NCI-H1092 (cell line): ENCODE measurements at regions not wholly inside any gene's neighbourhood (a gene's known extent, or its start where the extent isn't known, plus 50 kb on each side); places are given as distances from the start of the nearest gene placed in this dataset.
"Not testable (repeated sequence)": the region's sequence is repeated elsewhere in the genome, so short reads cannot be mapped to it uniquely, and the experiment has no call there.

ENCODE experiments used
- DNase-seq: peaks from one replicate; lab custom pipeline; 2025; lab: John Stamatoyannopoulos, UW

DNA sequence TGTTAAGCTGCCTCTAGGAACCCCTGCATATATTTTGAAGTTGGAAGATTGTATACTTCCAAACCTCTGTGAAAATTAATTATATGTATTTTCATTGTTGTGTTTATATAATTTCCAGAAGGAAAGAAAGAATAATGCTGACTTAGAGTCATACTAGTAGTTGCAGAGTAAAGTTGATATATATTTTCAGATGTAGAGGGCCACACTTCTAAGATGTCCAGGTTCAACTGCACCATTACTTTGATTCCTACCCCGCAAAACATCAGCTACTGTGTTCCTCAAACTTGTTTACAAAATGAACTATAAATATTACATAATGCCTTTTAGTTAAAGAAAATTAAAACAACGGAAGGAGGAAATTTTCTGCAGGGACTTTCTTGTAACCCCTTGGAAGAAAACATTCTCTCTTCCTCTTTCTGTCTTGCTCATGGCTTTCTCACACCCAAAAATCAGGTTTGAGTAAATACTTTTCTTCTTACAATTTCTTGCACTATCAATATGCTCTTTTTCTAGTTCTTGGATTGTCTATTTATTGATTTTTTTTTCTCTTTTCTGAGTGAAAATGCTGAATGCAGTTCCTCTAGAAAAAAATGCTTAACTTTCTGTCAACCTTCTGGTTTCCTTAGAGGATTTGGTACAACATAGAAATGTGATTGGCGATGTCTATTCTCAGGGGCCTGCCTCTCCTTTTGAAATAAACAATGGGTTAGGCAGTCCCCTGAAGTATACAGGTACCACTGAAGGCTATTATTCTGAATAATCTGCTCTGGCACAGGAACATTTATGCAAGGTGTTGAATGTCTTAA, 867.8 kb downstream of the TTLL7 start:
- DNase-seq: no peak

DNA sequence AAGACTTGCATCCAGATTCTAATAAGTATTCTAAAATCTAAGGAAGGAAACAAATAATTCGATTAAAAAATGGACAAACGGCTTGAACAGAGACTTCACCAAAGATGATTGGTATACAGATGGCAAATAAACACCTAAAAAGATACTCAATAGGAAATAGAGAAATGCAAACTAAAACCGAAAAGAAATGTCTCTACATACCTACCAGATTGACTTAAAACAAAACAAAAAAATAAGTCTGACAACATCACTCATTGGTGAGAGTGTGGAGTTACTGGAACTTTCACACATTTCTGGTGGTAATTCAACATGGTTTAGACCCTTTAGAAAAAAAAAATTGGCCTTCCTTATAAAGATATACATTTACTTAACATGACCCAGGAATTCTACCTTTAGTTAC, 869.8 kb downstream of the TTLL7 start:
- DNase-seq: no peak

DNA sequence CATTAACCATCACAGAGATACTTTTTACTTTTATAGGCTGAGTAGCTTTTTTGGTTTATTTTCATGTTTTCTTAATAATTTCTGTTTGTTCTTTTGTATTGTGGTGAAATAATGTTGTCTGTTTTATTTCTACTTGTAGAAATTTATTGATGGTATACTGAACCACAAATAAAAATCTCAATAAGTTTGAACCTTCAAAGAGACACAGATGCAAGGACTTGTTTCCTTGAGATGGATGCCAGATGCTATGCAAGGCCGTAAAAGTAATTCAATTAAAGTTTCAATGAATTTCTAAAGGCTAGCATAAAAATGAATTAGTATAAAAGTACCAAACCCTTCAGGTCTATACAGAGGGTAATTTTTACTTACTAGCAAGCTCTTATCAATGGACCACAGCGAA, 873.5 kb downstream of the TTLL7 start:
- DNase-seq: no peak

DNA sequence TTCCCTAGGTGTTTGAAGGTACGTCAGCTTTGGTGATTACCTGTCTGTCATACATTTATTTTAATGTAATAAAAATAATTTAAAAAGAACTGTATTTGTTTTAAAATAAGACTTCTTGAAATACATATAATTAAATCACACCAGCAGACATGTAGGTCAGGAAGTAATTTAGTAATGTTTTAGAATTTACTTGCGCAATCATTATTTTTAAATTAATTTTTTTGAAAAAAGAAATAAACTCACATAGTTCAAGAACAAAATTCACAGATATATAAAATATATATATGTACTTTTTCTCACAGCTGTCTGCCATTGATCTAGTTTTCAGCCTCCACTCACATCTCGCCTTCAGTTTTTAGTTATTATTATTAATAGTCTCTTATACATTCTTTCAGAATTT, 875.9 kb downstream of the TTLL7 start:
- no peak for DNase-seq

DNA sequence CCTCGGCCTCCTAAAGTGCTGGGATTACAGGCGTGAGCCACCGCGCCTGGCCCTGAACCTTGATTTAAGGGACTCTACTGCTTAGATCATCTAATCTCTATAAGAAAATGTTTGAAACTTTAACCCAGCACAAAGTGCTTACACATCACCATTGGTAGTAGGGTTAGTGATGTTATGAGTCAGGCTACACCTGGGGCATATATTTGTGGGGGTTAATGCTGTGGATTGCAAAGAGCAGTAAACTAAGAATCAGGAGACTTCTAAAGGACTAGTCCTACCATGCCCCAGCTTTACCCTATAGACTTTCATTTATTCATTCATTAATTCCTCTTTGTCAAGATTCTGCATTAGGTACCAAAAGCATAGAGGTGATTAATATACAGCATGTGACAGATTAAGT, 880.5 kb downstream of the TTLL7 start:
- no peak for DNase-seq

DNA sequence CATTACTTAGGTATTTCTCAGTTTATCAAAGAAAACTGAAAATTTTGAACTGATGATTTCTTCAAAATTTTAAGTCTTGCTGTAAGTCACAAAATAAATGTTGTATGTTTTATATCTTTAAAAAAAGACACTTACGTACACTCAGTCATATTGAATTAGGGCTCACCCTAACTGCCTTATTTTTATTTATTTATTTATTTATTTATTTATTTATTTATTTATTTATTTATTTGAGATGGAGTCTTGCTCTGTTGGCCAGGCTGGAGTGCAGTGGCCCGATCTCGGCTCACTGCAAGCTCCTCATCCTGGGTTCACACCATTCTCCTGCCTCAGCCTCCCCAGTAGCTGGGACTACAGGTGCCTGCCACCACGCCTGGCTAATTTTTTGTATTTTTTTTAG, 881.9 kb downstream of the TTLL7 start:
- not testable (repeated sequence) for DNase-seq

DNA sequence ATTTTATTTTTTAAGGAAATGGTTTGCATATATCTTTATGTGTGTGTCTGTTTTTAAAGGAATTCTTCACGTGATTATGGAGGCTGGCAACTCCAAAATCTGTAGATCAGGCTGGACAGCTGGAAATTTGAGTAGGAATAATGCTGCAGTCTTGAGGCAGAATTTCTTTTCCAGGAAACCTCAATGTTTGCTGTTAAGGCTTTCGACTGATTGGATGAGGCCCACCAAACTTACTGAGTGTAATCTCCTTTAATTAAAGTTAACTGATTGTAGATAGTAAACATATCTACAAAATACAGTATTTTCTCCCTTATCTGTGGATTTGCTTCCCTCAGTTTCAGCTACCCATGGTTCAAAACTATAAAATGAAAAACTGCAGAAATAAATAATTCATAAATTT, 883.1 kb downstream of the TTLL7 start:
- DNase-seq: no peak

DNA sequence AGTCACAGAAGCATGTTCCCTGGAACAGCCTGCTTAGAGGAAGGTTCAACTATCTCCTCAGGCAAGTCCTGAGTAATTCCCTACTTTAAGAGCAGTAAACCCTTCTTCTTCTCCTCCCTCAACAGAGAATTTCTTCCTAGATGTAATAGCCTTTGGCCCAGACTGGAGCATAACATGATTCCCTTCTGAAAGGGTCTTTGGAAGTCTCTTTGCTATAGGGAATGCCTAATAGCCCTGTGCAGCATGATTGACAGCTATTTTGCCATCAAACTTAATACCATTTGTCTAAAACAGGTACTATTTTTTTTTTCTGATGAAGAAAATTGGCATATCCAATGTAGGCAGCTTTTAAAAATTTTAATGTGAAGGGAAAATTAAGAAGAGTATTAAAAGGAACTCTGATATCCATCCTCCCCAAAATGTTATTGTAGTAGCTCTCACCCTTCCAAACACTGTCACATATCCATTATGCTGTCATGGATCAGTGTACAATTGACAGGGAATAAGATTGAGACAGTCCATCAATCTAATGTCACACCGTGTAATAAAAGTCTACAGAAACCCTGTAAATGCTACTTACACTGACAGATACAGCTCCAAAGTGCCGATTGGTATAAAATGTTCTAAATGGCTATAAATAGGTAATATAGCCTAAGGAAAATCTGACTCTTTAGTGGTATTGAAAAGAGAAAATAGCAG, 884.6 kb downstream of the TTLL7 start:
- no peak for DNase-seq

DNA sequence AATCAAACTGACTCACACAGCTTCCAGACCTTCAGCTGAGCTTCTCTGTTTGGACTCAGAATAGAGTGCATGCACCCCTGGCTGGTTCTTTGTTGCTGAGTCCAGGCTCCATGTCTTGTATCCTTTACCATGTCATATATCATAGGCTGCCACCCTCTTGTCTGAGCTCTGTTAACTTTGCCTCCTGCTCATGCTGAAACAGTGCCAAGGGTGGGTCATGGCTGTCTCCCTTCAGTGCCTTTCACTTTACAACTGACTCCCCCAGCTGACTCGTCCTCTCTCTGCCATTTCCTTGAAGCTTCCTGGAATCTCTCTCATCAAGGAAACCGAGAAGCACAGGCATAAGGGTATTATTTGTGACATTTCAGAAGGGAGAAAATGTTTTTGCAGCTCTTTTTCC, 885.3 kb downstream of the TTLL7 start:
- no peak for DNase-seq

DNA sequence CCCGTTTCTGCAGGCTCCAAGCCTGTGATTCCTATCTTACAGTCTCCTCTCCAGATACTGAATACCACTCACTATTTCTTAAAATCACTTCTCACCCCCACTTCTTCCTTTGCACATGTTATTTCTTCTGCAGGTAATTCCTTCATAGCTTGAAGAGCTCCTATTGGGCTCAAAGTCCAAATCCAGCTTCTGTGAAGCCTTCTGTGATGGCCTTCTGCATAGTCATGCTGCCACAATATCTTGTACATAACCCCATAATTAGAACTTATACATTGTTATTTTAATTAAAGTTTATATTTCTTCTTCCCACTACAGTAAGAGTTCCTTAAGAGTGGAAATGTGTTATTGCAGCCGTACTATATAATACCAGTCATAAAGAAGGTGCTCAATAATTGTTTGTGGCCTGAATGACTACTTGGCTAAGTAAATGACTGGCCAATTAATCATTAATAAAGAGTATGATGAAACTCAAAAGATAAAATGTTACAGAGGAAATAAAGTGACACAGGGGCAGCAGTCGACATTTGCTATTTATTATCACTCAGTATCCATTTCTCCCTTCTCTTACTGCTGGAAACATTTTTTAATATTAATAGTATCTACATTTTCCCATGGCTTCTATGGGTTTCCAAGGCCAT, 886.6 kb downstream of the TTLL7 start:
- DNase-seq: no peak

DNA sequence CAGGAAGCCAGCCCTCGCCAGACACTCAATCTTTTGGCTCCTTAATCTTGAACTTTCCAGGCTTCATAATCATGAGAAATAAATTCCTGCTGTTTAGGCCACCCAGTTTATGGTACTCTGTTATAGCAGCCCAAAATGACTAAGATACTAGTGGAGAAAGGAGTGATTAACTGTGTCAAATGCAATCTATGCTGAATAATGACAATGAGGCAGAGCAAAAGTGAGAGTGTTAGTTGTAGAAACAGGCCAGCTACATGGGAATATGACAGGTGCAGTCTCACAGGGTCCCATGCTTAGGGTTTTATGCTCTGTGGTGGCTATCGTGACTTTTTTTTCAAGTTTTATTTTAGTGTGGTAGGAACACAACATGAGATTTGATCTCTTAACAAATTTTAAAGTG, 888.8 kb downstream of the TTLL7 start:
- no peak for DNase-seq

DNA sequence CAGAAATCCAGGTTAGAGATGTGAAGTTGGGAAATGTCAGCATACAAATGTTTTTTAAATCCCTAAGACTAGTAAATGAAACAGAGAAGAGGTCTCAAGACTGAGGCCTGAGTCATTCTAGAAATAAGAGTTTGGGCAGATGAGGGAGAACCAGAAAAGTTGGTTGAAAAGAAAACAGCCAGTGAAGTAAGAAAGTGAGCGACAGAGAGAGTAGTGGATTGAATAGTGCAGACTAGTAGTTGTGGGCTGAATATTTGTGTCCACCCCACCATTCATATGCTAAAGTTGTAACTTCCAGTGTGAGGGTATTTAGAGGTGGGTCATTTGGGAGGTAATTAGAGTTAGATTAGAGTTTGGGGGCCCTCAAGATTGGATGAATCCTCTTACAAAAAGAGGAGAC, 889.2 kb downstream of the TTLL7 start:
- DNase-seq: no peak

DNA sequence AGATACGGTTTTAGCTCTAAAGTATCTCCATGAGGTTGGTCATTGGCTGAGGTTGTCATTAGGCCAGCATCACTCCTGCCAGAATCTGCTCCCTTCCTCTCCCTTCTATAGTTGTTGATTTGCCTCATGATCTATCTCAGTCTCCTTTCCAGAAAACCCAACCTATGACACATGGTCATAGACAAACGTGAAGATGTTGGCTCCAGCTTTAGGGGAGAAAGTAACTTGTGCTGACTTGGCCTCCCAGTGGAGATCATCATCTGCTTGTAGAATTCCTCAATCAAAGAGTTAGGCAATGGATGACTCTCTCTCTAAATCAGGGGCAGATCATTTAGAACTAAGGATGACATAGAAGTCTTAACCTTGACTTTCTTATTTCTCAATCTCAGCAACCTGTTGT, 894.4 kb downstream of the TTLL7 start:
- DNase-seq: no peak

DNA sequence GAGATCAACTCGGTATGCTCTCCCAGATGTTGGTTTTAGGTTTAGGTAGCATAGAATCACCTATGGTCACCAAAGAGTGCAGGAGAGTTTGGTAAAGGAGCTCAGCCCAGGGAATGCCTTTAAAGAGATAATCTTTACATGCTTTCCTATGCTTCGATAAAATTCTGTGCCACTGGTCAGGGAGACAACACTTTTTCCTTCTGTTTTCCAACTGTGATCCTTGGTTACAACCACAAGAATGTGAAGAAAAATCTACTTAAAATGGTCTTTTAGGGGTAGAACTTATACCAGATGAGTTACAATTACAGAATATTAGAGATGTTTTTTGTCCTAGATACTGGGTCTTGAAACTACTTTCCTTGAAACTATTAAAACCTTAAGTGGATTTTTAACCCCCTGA, 895.6 kb downstream of the TTLL7 start:
- no peak for DNase-seq

DNA sequence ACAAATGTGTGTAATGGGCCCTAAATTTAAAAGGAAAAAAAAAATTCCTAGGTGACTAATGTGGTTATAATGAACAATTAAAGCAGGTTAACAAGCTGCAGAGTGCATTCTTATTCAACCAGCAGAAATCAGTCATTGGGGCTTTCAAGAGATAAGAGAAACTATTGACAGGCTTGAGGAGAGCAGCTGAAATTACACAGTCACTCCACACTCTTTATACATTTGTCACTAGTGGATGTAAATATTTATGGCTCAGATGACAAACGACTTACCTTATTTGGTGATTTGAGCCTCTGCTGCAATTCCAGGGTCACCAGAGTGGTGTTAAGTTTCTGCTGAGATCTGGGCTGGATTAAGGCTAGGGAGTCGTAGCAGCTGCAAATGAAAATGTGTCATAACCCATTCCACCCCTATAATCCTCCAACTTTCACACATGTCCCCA, 896.3 kb downstream of the TTLL7 start:
- DNase-seq: no peak

DNA sequence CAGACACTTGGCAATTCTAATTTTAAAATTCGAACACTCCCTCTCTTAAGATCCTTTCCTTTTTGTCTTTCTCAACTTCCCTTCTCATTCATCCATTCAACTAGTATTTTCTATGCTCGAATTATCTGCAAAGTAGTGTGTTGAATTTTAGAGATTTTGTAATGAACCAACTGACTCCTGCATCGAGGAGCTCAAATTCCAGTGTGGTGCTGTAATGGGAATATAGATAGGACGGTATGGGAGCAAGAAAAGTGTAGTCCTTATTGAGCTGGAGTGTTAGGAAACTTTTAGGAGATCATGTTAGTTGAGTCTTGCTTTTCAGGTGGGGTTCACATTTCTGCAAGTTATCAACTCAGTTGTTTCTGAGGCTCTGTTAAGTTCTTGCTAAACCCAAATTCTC, 897.5 kb downstream of the TTLL7 start:
- DNase-seq: no peak

DNA sequence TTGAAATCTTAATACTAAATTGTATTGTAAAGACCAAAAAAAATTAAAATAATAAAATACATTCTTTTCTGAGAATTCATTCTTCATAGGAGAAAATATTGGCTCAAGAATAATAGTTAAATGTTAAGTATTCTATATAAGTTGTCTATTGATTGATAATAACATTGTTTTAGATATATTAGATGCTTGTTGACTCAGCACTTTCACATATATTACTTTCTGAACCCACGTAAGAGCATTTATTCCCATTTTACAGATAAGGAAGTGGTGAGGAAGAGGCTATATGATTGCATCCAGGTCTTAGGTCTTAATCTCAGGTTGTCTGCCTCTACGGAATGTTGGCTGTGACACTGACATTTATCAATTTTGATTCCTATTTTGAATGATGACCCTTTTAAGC, 898.8 kb downstream of the TTLL7 start:
- DNase-seq: no peak

DNA sequence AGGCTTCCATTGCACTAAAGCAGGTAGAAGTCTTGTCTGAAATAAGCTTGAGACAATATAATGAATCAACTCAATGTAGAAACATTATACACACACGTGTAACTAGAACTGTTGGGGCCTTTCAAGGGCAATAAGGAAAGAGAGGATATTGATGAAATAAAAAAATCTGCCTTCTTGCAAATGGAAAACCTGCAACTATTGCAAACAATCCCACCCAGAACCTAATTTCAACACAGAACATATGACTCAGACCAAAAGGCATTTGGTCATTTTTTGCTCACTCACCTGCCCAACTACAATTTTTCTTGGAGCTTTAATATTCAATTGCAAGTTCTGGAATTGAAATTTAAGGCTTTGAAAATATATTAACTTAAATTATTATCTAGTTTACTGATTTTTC, 900.1 kb downstream of the TTLL7 start:
- DNase-seq: no peak

DNA sequence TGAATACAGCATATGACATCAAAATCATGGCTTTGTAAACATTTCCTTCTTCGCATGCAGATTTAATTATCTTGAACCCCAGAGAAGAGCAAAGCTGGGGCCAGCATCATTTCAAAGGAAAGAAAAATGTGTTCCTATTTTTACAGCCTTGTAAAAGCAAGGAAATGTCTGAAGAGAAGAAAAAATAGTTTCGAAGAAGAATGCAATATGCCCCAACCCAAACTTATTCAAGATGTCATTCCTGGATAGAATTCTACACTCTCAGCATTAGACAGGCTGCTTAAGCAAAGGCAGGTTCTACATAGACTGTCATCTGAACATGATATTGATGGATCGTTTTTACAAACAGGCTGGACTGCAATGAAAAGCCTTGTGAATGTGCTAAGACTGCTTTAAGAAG, 900.8 kb downstream of the TTLL7 start:
- DNase-seq: no peak

DNA sequence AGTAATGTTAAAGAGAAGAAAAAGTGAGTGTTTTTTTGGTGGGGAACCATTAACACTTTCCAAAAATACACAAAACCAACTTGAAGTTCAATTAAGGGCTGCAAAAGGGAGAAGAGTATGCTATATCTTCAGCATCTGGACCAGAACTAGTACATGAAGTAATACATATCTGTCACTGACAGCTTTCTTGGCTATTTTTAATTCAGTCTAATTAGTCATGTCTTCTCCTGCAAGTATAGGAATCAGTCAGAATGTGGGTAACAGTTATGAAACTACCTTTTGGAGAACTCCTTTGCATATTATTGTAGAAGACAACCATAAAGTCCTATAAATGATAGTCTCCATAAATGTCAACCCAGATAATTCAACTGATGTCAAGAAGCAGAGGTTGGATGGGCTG, 901.2 kb downstream of the TTLL7 start:
- DNase-seq: no peak

DNA sequence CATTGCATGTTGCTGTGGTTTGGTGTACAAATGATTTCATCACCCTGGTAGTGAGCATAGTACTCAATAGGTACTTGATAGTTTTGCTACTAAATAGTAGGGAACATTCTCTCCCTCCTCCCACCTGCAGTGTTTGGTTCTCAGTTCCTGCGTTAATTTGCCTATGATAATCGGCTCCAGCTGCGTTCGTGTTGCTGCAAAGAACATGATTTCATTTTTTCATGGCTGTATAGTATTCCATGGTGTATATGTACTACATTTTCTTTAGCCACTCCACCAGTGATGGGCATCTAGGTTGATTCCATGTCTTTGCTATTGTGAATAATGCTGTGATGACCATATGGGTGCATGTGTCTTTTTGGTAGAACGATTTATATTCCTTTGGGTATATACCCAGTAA, 903.4 kb downstream of the TTLL7 start:
- no peak for DNase-seq

DNA sequence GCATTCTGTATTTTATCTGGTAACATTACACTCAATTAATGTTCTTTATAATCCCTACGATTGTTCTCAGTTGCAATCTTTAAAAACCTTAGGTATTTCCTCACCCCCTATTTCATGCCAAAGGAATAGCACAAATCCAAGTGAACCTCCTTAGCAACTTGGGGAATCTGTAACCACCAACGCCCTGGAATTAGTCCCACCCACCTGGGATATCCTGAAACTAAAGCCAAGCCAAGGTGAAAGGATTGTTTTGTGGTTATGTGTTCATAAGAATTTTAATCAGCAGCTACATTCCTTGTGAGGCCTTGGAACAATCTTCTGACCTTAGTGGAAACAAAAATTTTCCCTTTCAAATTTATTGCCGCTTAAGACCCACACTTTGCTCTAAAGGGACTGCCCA, 908.7 kb downstream of the TTLL7 start:
- DNase-seq: no peak

DNA sequence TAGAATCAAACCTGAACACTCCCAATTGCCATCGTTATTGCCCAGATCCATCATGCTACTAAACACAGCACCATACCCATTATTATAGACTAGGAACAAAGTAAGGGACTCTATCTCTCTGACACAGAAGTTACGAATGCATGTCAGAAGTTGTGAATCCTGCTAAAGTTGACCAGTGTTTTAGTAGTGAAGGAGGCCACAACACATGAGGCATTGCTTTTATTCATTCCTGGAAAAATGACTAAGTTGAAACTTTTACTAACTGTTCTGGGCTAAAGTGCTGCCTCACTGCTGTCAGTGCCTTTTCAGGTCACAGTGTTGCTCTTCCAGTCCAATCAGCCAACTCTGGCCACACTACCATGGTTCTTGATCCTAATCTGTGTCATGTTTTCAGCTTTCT, 911.1 kb downstream of the TTLL7 start:
- no peak for DNase-seq
